CD4-positive, CD25-positive, alpha-beta regulatory T cell (primary cell): ENCODE measurements at regions not wholly inside any gene's neighbourhood (a gene's known extent, or its start where the extent isn't known, plus 50 kb on each side); places are given as distances from the start of the nearest gene placed in this dataset.
"Not testable (repeated sequence)": the region's sequence is repeated elsewhere in the genome, so short reads cannot be mapped to it uniquely, and the experiment has no call there.

Source experiments
- ATAC-seq, 2 donors: fragments of 150-1000 bp; cut with Tn5 transposase; one replicate each; pipeline ENCODE4 v1.10.0; 2021; ENCODE audit warnings: low read depth in 2 of 2, moderate number of reproducible peaks in 2 of 2, moderate library complexity in 1 of 2
- DNase-seq, 3 donors: peaks; one replicate each; pipeline versions ENCODE4 v3.0.0 to v3.0.0-alpha.2; 2012 to 2022; ENCODE audit warnings: mixed read lengths in 1 of 3
- H3K27ac ChIP-seq: one replicate; pipeline ENCODE4 v1.7.0; 2013; ENCODE audit warnings: mild to moderate bottlenecking, low read length; ENCODE audit not compliant: insufficient read depth, poor library complexity, severe bottlenecking
- H3K27me3 ChIP-seq: one replicate; pipeline ENCODE4 v1.7.0; 2013; ENCODE audit warnings: low read length; ENCODE audit not compliant: control insufficient read depth, insufficient read depth
- H3K36me3 ChIP-seq: one replicate; pipeline ENCODE4 v1.7.0; 2013; ENCODE audit warnings: mild to moderate bottlenecking, low read length, moderate library complexity; ENCODE audit not compliant: control insufficient read depth, insufficient read depth
- H3K4me1 ChIP-seq: 2 replicates; pipeline ENCODE4 v1.7.0; 2013; ENCODE audit warnings: mild to moderate bottlenecking, low read length; ENCODE audit not compliant: insufficient read depth, control insufficient read depth, poor library complexity, severe bottlenecking
- H3K4me3 ChIP-seq: one replicate; pipeline ENCODE4 v1.7.0; 2013; ENCODE audit warnings: low read depth, mild to moderate bottlenecking, low read length, moderate library complexity
- H3K9me3 ChIP-seq, 2 experiments: 1 replicate in 1 of 2; 2 replicates in 1 of 2; pipeline ENCODE4 v1.7.0; 2013; ENCODE audit warnings: low read length in 2 of 2, mild to moderate bottlenecking in 1 of 2, moderate library complexity in 1 of 2; ENCODE audit not compliant: control insufficient read depth in 2 of 2
- H3K27ac Mint-ChIP-seq, 3 donors: one replicate each; pipeline ENCODE4 v1.8.0; 2020 to 2022; ENCODE audit warnings: mild to moderate bottlenecking in 3 of 3, mixed read lengths in 3 of 3, moderate library complexity in 2 of 3
- H3K27me3 Mint-ChIP-seq: one replicate; pipeline ENCODE4 v1.8.0; 2022; ENCODE audit warnings: mild to moderate bottlenecking, mixed read lengths
- H3K36me3 Mint-ChIP-seq: one replicate; pipeline ENCODE4 v1.8.0; 2020; ENCODE audit warnings: mixed read lengths
- H3K4me1 Mint-ChIP-seq, 4 donors: one replicate each; pipeline ENCODE4 v1.8.0; 2020 to 2022; ENCODE audit warnings: mixed read lengths in 4 of 4, mild to moderate bottlenecking in 1 of 4
- H3K4me3 Mint-ChIP-seq, 4 donors: one replicate each; pipeline ENCODE4 v1.8.0; 2020 to 2022; ENCODE audit warnings: mild to moderate bottlenecking in 4 of 4, mixed read lengths in 4 of 4, moderate library complexity in 3 of 4
- H3K9me3 Mint-ChIP-seq, 7 donors: one replicate each; pipeline ENCODE4 v1.8.0; 2020 to 2022; ENCODE audit warnings: mixed read lengths in 7 of 7, mild to moderate bottlenecking in 3 of 7, moderate library complexity in 2 of 7

DNA sequence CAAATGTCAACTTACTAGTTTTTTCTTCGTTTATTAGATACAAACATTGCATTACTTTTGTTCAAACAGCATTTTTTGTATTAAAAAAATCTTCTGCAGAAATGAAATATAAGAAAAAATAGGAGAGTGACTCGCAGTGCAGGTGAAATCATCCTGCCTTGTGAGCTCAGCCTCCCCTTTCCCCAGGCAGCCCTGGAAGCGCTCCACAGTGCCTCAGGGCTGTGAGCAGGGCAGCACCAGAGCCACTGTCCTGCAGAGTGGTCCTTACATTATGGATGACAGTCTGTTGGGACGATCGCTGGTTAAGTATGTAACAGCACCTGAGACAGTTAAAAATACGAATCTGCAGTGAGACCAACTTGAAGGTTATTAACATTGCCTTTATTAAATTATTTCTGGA lies 695.4 kb upstream of the POM121L12 start:
- no peak for DNase-seq
- no peaks in the 10 kb centered on the region for H3K27me3 Mint-ChIP-seq
- Histone ChIP-seq H3K4me1 (no peaks in the 10 kb centered on the region), H3K9me3 (peaks cover 0 to 5% of the 10 kb centered on the region in 2 experiments), H3K36me3 (no peaks in the 10 kb centered on the region), H3K4me3 (no peak overlapping the region), H3K27ac (no peak overlapping the region), H3K27me3 (no peaks in the 10 kb centered on the region)
- no peak overlapping the region for H3K4me3 Mint-ChIP-seq
- no peak for ATAC-seq
- peaks cover 0 to 20% (median 11%) of the 10 kb centered on the region in 7 donors for H3K9me3 Mint-ChIP-seq
- H3K27ac Mint-ChIP-seq, result no peak overlapping the region
- no peaks in the 10 kb centered on the region for H3K4me1 Mint-ChIP-seq
- no peaks in the 10 kb centered on the region for H3K36me3 Mint-ChIP-seq

DNA sequence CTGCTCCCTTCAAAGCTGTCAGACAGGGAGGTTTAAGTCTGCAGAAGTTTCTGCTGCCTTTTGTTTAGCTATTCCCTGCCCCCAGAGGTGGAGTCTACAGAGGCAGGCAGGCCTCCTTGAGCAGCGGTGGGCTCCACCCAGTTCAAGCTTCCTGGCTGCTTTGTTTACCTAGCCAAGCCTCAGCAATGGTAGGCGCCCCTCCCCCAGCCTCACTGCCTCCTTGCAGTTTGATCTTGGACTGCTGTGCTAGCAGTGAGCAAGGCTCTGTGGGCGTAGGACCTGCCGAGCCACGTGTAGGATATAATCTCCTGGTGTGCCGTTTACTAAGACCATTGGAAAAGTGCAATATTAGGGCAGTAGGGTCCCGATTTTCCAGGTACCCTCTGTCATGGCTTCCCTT lies 707.1 kb upstream of the POM121L12 start:
- not testable (repeated sequence) for H3K4me1 ChIP-seq, H3K27ac ChIP-seq, H3K27me3 ChIP-seq, H3K36me3 Mint-ChIP-seq, H3K27me3 Mint-ChIP-seq, ATAC-seq, DNase-seq, H3K4me3 Mint-ChIP-seq, H3K4me1 Mint-ChIP-seq, H3K27ac Mint-ChIP-seq, H3K9me3 ChIP-seq, H3K36me3 ChIP-seq, H3K4me3 ChIP-seq
- H3K9me3 Mint-ChIP-seq, result peaks cover 2 to 29% (median 9%) of the 10 kb centered on the region in 7 donors

DNA sequence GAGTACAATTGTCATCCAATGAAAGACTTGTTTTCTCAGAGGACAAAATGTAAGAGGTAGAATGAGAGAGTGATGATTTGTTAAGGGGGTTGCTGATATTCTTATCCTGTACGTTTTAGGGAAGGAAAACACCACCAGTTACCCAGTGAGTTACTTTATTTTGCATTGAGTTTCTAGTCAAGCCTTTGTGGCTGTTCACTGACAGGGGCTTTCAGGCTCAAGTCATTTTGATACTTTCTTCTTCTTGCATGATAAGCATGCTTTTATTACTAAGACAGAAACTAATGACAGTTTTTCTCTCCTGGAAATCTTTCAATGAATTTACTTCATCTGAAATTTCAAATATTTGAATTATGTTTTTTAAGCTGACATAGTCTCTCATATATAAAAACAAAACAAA lies 710.2 kb upstream of the POM121L12 start:
- DNase-seq (no peak), ATAC-seq (no peak)
- no peaks in the 10 kb centered on the region for H3K4me1 Mint-ChIP-seq
- H3K27ac Mint-ChIP-seq, result no peak overlapping the region
- H3K4me3 Mint-ChIP-seq, result no peak overlapping the region
- no peaks in the 10 kb centered on the region for H3K27me3 ChIP-seq
- no peaks in the 10 kb centered on the region for H3K36me3 ChIP-seq
- H3K9me3 ChIP-seq, result peaks cover 0 to 3% of the 10 kb centered on the region in 2 experiments
- no peak overlapping the region for H3K4me3 ChIP-seq
- no peak overlapping the region for H3K27ac ChIP-seq
- peaks cover 4 to 26% (median 9%) of the 10 kb centered on the region in 7 donors for H3K9me3 Mint-ChIP-seq
- H3K27me3 Mint-ChIP-seq, result no peaks in the 10 kb centered on the region
- H3K36me3 Mint-ChIP-seq, result no peaks in the 10 kb centered on the region
- H3K4me1 ChIP-seq, result no peaks in the 10 kb centered on the region

- Mint-ChIP-seq H3K4me1 (no peaks in the 10 kb centered on the region), H3K27me3 (no peaks in the 10 kb centered on the region), H3K27ac (no peak overlapping the region), H3K9me3 (peaks cover 0 to 18% (median 5%) of the 10 kb centered on the region in 7 donors), H3K36me3 (no peaks in the 10 kb centered on the region), H3K4me3 (no peak overlapping the region)
- no peaks in the 10 kb centered on the region for H3K36me3 ChIP-seq
- peaks cover 0 to 3% of the 10 kb centered on the region in 2 experiments for H3K9me3 ChIP-seq
- no peaks in the 10 kb centered on the region for H3K27me3 ChIP-seq
- ATAC-seq (no peak), DNase-seq (no peak)
- no peaks in the 10 kb centered on the region for H3K4me1 ChIP-seq
- H3K27ac ChIP-seq, result no peak overlapping the region
- no peak overlapping the region for H3K4me3 ChIP-seq
Measured at GRCh38 chr7:52323202-52323746, 712.2 kb upstream of the POM121L12 start.

GRCh38 chr7:52320610-52321009 lies 714.8 kb upstream of the POM121L12 start:
- Mint-ChIP-seq H3K36me3 (no peaks in the 10 kb centered on the region), H3K27ac (no peak overlapping the region), H3K9me3 (peaks cover 0 to 35% (median 7%) of the 10 kb centered on the region in 7 donors), H3K4me3 (no peak overlapping the region), H3K27me3 (no peaks in the 10 kb centered on the region), H3K4me1 (no peaks in the 10 kb centered on the region)
- no peaks in the 10 kb centered on the region for H3K36me3 ChIP-seq
- H3K27ac ChIP-seq, result no peak overlapping the region
- no peak for DNase-seq
- H3K9me3 ChIP-seq, result peaks cover 4 to 5% of the 10 kb centered on the region in 2 experiments
- no peak overlapping the region for H3K4me3 ChIP-seq
- ATAC-seq, result no peak
- no peaks in the 10 kb centered on the region for H3K27me3 ChIP-seq
- no peaks in the 10 kb centered on the region for H3K4me1 ChIP-seq

DNA sequence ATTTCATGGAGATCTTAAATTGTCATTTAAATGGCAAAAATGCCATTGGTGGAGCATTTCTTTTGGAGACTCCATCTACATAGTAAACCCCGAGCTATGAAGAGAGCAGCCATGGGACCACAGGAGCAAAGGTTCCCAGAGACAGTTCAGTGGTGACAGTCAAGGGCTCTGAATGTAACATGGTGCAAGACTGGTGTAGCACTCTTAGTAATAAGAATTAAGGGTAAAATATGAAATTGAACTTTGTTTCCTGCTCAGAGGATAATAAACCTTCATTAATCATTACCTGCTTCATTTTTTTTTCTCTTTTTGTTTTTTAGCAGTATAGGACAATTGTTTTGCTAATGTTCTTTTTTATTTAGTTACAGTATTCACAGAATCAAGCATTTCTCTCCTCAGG lies 717.5 kb upstream of the POM121L12 start:
- Mint-ChIP-seq H3K36me3 (no peaks in the 10 kb centered on the region), H3K4me3 (no peak overlapping the region), H3K27me3 (no peaks in the 10 kb centered on the region), H3K9me3 (peaks cover 0 to 37% (median 15%) of the 10 kb centered on the region in 7 donors), H3K27ac (no peak overlapping the region), H3K4me1 (no peaks in the 10 kb centered on the region)
- Histone ChIP-seq H3K4me3 (no peak overlapping the region), H3K27ac (no peak overlapping the region), H3K27me3 (no peaks in the 10 kb centered on the region), H3K4me1 (no peaks in the 10 kb centered on the region), H3K9me3 (peaks cover 2 to 4% of the 10 kb centered on the region in 2 experiments), H3K36me3 (no peaks in the 10 kb centered on the region)
- ATAC-seq (no peak), DNase-seq (no peak)

DNA sequence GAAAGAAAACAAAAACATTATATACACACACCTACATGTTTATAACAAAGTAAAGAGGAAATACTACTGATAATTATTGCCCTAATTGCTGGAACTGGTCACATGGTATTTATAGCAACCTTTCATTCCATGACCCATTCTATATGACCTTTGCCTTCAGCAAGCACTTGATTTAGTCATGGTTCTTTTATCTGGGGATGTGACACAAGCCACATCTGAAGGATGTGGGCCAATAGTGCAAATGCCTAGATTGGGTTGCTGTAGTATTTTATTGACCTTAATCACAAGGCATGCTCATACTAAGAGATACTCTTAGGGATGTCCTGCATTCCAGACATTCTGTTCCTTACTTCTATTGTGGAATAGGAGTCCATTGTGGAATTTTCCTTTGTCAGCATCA lies 723.5 kb upstream of the POM121L12 start:
- H3K36me3 ChIP-seq, result no peaks in the 10 kb centered on the region
- Mint-ChIP-seq H3K4me1 (no peaks in the 10 kb centered on the region), H3K36me3 (no peaks in the 10 kb centered on the region), H3K9me3 (peaks cover 0 to 30% (median 14%) of the 10 kb centered on the region in 7 donors), H3K27ac (no peak overlapping the region), H3K27me3 (no peaks in the 10 kb centered on the region), H3K4me3 (no peak overlapping the region)
- H3K27ac ChIP-seq, result no peak overlapping the region
- no peak overlapping the region for H3K4me3 ChIP-seq
- no peaks in the 10 kb centered on the region for H3K27me3 ChIP-seq
- ATAC-seq, result no peak
- no peaks in the 10 kb centered on the region for H3K9me3 ChIP-seq
- DNase-seq, result no peak
- no peaks in the 10 kb centered on the region for H3K4me1 ChIP-seq

DNA sequence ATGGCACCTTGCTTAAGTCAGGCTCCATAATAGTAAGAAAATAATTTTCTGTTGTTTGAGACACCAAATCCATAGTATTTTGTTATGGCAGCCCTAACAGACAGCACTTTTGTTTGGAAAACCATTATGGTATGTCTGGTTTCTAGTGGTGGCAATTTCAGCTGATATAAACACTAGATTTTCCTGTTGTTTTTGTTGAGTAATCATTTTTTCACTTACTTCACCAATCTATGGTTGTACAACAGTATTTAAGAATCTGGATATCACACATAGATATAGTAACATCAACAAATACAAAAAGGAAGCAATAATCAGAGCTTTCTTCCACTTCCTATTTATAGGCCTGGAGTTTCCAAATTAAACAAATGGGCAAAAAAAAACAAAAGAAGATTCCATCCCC lies 725.8 kb upstream of the POM121L12 start:
- Mint-ChIP-seq H3K9me3 (peaks cover 0 to 20% (median 10%) of the 10 kb centered on the region in 7 donors), H3K27ac (no peak overlapping the region), H3K4me3 (no peak overlapping the region), H3K36me3 (no peaks in the 10 kb centered on the region), H3K4me1 (no peaks in the 10 kb centered on the region), H3K27me3 (no peaks in the 10 kb centered on the region)
- Histone ChIP-seq H3K9me3 (no peaks in the 10 kb centered on the region), H3K27ac (no peak overlapping the region), H3K4me1 (no peaks in the 10 kb centered on the region), H3K27me3 (no peaks in the 10 kb centered on the region), H3K36me3 (no peaks in the 10 kb centered on the region), H3K4me3 (no peak overlapping the region)
- ATAC-seq (no peak), DNase-seq (no peak)
